GM21786 (cell line): ENCODE measurements at regions not wholly inside any gene's neighbourhood (a gene's known extent, or its start where the extent isn't known, plus 50 kb on each side); places are given as distances from the start of the nearest gene placed in this dataset.

Source experiments
- ATAC-seq: cut with Tn5 transposase; IDR thresholded peaks from one replicate; pipeline ENCODE4 v1.9.1; 2021; ENCODE audit not compliant: unreplicated experiment

- no peak for ATAC-seq
Measured at GRCh38 chr11:70623906-70624597, 225.7 kb downstream of the CTTN start.

- no peak for ATAC-seq
Measured at GRCh38 chr11:70624598-70624993, 226.3 kb downstream of the CTTN start.

- no peak for ATAC-seq
Measured at GRCh38 chr11:70625051-70625450, 226.7 kb downstream of the CTTN start.

- ATAC-seq: no peak
Measured at GRCh38 chr11:70625582-70626518, 227.5 kb downstream of the CTTN start.

GRCh38 chr11:70627219-70627618 is 228.9 kb downstream of the CTTN start:
- ATAC-seq: no peak

- no peak for ATAC-seq
Measured at GRCh38 chr11:70628176-70628854, 230.0 kb downstream of the CTTN start.

GRCh38 chr11:70628855-70629844 is 230.8 kb downstream of the CTTN start:
- no peak for ATAC-seq

- no peak for ATAC-seq
Measured at GRCh38 chr11:70630068-70630467, 231.7 kb downstream of the CTTN start.

GRCh38 chr11:70630816-70631623 is 232.7 kb downstream of the CTTN start:
- no peak for ATAC-seq

- ATAC-seq: no peak
Measured at GRCh38 chr11:70631624-70632047, 233.3 kb downstream of the CTTN start.

- no peak for ATAC-seq
Measured at GRCh38 chr11:70633610-70634009, 235.3 kb downstream of the CTTN start.

- ATAC-seq: no peak
Measured at GRCh38 chr11:70636659-70637058, 238.3 kb downstream of the CTTN start.

GRCh38 chr11:70637186-70637800 is 239.0 kb downstream of the CTTN start:
- no peak for ATAC-seq

GRCh38 chr11:70637949-70638583 is 239.7 kb downstream of the CTTN start:
- no peak for ATAC-seq

- no peak for ATAC-seq
Measured at GRCh38 chr11:70640408-70640807, 242.1 kb downstream of the CTTN start.

GRCh38 chr11:70641369-70641768 is 243.0 kb downstream of the CTTN start:
- no peak for ATAC-seq

- ATAC-seq: no peak
Measured at GRCh38 chr11:70642266-70642665, 243.9 kb downstream of the CTTN start.

- ATAC-seq: peak; percentile 64
Measured at GRCh38 chr11:70643642-70644041, 245.3 kb downstream of the CTTN start.
